DND-41 (cell line): ENCODE measurements at regions not wholly inside any gene's neighbourhood (a gene's known extent, or its start where the extent isn't known, plus 50 kb on each side); places are given as distances from the start of the nearest gene placed in this dataset.

Experiments
- ATAC-seq: fragments of 200-7000 bp; cut with Tn5 transposase; 3 replicates; pipeline ENCODE4 v1.9.1; 2021; ENCODE audit warnings: low read depth; ENCODE audit not compliant: insufficient read depth
- DNase-seq: peaks from one replicate; pipeline ENCODE4 v3.0.0-alpha.2; 2020
- H2AFZ ChIP-seq: 2 replicates; pipeline ENCODE4 v1.6.0; 2012; ENCODE audit warnings: low read depth, low read length
- H3K27ac ChIP-seq: 2 replicates; pipeline ENCODE4 v1.5.1; 2012; ENCODE audit warnings: low read length, inconsistent platforms
- H3K27me3 ChIP-seq: fragments of 200-600 bp; sonication (generic); 2 replicates; pipeline ENCODE4 v1.6.0; 2012; ENCODE audit warnings: low read length, mild to moderate bottlenecking, inconsistent platforms; ENCODE audit not compliant: insufficient read depth, poor library complexity
- H3K36me3 ChIP-seq: 2 replicates; pipeline ENCODE4 v1.5.1; 2012; ENCODE audit warnings: low read length, inconsistent platforms; ENCODE audit not compliant: insufficient read depth
- H3K4me1 ChIP-seq: 2 replicates; pipeline ENCODE4 v1.5.1; 2012; ENCODE audit warnings: mild to moderate bottlenecking, low read length; ENCODE audit not compliant: insufficient read depth
- H3K4me2 ChIP-seq: 2 replicates; pipeline ENCODE4 v1.6.0; 2012; ENCODE audit warnings: mild to moderate bottlenecking, moderate library complexity, low read length, inconsistent platforms; ENCODE audit not compliant: insufficient read depth
- H3K4me3 ChIP-seq, 2 experiments: fragments of 200-600 bp in 1 of 2; shearing (Covaris generic) in 1 of 2; 2 replicates each; pipeline ENCODE4 v1.5.1; 2012 to 2016; ENCODE audit warnings: inconsistent platforms in 2 of 2, low read length in 2 of 2, mild to moderate bottlenecking in 2 of 2, low read depth in 1 of 2, moderate library complexity in 1 of 2
- H3K79me2 ChIP-seq: 2 replicates; pipeline ENCODE4 v1.6.0; 2012; ENCODE audit warnings: low read length, inconsistent platforms; ENCODE audit not compliant: insufficient read depth
- H3K9ac ChIP-seq: 2 replicates; pipeline ENCODE4 v1.6.0; 2012; ENCODE audit warnings: low read depth, mild to moderate bottlenecking, inconsistent platforms, low read length, moderate library complexity
- H3K9me3 ChIP-seq: 2 replicates; pipeline ENCODE4 v1.5.1; 2012; ENCODE audit warnings: low read length, moderate library complexity, mild to moderate bottlenecking, inconsistent platforms; ENCODE audit not compliant: insufficient read depth, severe bottlenecking
- H4K20me1 ChIP-seq: 2 replicates; pipeline ENCODE4 v1.6.0; 2012; ENCODE audit warnings: low read length; ENCODE audit not compliant: insufficient read depth
- EZH2 ChIP-seq: IDR thresholded peaks from 3 replicates; pipeline ENCODE4 v1.6.1; 2012; ENCODE audit warnings: borderline replicate concordance, low read depth, mild to moderate bottlenecking, moderate library complexity, low read length, inconsistent platforms; ENCODE audit not compliant: severe bottlenecking
- TF ChIP-seq, protein P1 (sequence below): IDR thresholded peaks from 2 replicates; pipeline ENCODE4 v1.5.1; 2012; ENCODE audit warnings: borderline replicate concordance, low read length, moderate library complexity, mild to moderate bottlenecking; ENCODE audit not compliant: poor library complexity, severe bottlenecking; ENCODE audit errors: extremely low read depth

DNA sequence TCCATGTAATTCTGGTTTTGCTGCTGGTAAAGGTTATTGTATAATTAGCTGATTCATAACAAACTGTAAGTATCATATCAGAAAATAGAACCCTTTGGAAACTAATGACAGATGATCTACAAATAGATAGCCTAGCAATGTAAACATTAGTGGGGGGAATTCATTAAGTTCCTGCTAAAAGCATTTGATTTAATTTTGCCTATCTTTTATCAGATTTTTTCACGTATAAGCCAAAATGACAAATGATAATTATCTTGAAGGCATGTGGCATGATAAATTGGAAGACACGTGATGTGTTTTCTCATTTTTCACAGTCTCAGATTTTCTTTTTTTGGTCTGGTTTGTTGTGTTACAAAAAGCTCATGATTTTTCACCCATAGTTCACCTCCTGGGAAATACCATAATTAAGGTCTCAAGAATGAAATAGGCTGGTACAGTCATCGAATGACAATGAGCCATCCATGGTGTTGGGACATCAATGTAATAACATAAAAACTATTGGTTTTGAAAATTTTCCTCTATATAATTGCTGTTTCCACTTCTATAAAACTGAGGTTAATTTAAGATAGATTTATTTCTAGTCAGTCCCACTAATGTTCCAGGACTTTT, 325.9 kb upstream of the TBL1XR1 start:
- no peak overlapping the region for H3K27ac ChIP-seq
- TF ChIP-seq, protein P1, sequence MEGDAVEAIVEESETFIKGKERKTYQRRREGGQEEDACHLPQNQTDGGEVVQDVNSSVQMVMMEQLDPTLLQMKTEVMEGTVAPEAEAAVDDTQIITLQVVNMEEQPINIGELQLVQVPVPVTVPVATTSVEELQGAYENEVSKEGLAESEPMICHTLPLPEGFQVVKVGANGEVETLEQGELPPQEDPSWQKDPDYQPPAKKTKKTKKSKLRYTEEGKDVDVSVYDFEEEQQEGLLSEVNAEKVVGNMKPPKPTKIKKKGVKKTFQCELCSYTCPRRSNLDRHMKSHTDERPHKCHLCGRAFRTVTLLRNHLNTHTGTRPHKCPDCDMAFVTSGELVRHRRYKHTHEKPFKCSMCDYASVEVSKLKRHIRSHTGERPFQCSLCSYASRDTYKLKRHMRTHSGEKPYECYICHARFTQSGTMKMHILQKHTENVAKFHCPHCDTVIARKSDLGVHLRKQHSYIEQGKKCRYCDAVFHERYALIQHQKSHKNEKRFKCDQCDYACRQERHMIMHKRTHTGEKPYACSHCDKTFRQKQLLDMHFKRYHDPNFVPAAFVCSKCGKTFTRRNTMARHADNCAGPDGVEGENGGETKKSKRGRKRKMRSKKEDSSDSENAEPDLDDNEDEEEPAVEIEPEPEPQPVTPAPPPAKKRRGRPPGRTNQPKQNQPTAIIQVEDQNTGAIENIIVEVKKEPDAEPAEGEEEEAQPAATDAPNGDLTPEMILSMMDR = no peak
- TF ChIP-seq EZH2 = no peak
- no peaks in the 10 kb centered on the region for H3K27me3 ChIP-seq
- no peaks in the 10 kb centered on the region for H3K4me1 ChIP-seq
- H3K79me2 ChIP-seq = no peaks in the 10 kb centered on the region
- no peak overlapping the region for H3K4me2 ChIP-seq
- H3K9me3 ChIP-seq = no peaks in the 10 kb centered on the region
- H4K20me1 ChIP-seq = no peaks in the 10 kb centered on the region
- H3K36me3 ChIP-seq = no peaks in the 10 kb centered on the region
- DNase-seq (no peak), ATAC-seq (no peak)
- no peak overlapping the region for H2AFZ ChIP-seq
- no peak overlapping the region for H3K9ac ChIP-seq
- no peak overlapping the region for H3K4me3 ChIP-seq

DNA sequence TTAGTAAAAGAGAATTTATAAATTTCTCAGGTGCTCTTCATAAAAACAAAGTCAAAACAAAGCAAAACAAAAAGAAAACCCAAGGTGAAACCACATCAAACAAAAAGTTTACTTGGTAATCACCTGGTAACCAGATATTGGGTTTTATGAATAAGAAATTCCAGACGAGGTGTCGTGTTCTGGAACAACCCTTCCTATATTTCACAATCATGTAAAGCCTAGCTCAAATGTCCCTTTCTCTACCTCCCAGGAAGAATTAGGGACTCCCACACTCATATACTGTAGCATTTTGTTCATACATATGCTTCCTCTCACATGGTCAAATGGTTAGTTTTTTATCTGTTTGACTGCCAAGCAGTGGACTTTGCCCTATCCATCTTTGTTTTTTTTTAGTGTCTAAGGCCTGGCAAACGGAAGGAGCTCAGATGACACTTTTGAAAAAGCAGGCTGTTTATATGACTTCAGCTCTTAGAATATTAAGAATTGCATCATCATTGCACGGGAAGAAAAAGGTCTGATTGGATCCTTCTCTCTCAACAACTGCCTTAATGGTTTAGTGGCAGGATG, 326.7 kb upstream of the TBL1XR1 start:
- H3K9ac ChIP-seq = no peak overlapping the region
- H3K4me1 ChIP-seq = no peaks in the 10 kb centered on the region
- H3K27me3 ChIP-seq = no peaks in the 10 kb centered on the region
- no peaks in the 10 kb centered on the region for H4K20me1 ChIP-seq
- no peak for DNase-seq
- no peaks in the 10 kb centered on the region for H3K36me3 ChIP-seq
- ATAC-seq = no peak
- H3K27ac ChIP-seq = no peak overlapping the region
- H3K9me3 ChIP-seq = no peaks in the 10 kb centered on the region
- H3K4me2 ChIP-seq = no peak overlapping the region
- H3K4me3 ChIP-seq = no peak overlapping the region
- no peak overlapping the region for H2AFZ ChIP-seq
- TF ChIP-seq EZH2 = no peak
- TF ChIP-seq, protein P1 = no peak
- no peaks in the 10 kb centered on the region for H3K79me2 ChIP-seq

DNA sequence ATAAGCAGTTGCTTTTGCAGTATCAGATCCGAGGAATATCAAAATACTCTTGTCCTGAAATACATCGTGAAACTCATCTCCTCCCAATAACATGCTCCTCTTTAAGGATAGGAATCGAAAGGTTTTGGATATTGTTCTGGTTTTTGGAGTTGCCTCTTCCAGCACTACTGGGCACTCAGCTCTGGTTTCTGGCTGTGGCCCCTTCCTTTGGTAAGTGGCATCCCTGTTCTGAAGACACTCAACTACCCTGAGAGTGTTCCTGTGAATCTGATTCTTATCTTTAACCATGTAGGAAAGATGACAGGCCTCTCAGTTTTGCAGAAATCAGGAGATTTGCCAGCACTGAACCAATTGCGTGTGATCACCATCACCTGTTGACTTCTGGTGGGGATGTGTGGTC, 327.5 kb upstream of the TBL1XR1 start:
- H3K9ac ChIP-seq = no peak overlapping the region
- no peaks in the 10 kb centered on the region for H3K9me3 ChIP-seq
- DNase-seq (no peak), ATAC-seq (no peak)
- no peak overlapping the region for H3K4me3 ChIP-seq
- H3K79me2 ChIP-seq = no peaks in the 10 kb centered on the region
- no peaks in the 10 kb centered on the region for H4K20me1 ChIP-seq
- no peak overlapping the region for H2AFZ ChIP-seq
- H3K36me3 ChIP-seq = no peaks in the 10 kb centered on the region
- H3K4me1 ChIP-seq = no peaks in the 10 kb centered on the region
- H3K27me3 ChIP-seq = no peaks in the 10 kb centered on the region
- H3K4me2 ChIP-seq = no peak overlapping the region
- no peak overlapping the region for H3K27ac ChIP-seq
- TF ChIP-seq, protein P1 = no peak
- no peak for TF ChIP-seq EZH2

DNA sequence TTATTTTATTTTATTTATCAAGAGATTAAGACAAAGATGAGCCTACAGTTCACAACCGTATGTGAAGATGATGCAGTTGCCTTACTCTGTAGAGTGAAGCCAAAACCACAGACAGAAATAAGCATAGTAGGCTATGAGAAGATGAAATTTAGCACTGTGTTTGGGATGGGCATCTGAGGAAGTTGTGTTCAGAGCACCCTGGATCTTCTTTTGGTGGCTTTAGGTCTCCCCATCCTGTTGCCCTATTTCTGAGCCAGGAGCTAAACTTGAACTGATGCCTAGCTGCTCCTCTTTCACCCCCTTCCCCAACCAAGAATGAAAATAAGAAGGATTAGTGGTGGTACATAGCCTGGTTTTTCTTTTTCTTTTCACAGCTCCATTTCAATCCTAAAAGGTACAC, 328.1 kb upstream of the TBL1XR1 start:
- H3K27me3 ChIP-seq = no peaks in the 10 kb centered on the region
- DNase-seq (no peak), ATAC-seq (peak; percentile 31; the same call in 1 of the 3 replicates)
- H3K4me3 ChIP-seq = no peak overlapping the region
- H3K36me3 ChIP-seq = no peaks in the 10 kb centered on the region
- H2AFZ ChIP-seq = no peak overlapping the region
- no peaks in the 10 kb centered on the region for H4K20me1 ChIP-seq
- H3K4me1 ChIP-seq = no peaks in the 10 kb centered on the region
- no peak overlapping the region for H3K9ac ChIP-seq
- no peak overlapping the region for H3K4me2 ChIP-seq
- H3K79me2 ChIP-seq = no peaks in the 10 kb centered on the region
- no peaks in the 10 kb centered on the region for H3K9me3 ChIP-seq
- no peak for TF ChIP-seq EZH2
- TF ChIP-seq, protein P1 = no peak
- no peak overlapping the region for H3K27ac ChIP-seq
